PC-9 (cell line): ENCODE measurements at regions not wholly inside any gene's neighbourhood (a gene's known extent, or its start where the extent isn't known, plus 50 kb on each side); places are given as distances from the start of the nearest gene placed in this dataset.
"Not testable (repeated sequence)": the region's sequence is repeated elsewhere in the genome, so short reads cannot be mapped to it uniquely, and the experiment has no call there.

Experiments used
- EZH2 ChIP-seq: fragments of 200-600 bp; sonication (generic); IDR thresholded peaks from 2 replicates; pipeline ENCODE4 v1.8.0; 2017; ENCODE audit warnings: antibody characterized with exemption, low read depth
- TF ChIP-seq, protein P1 (sequence below): fragments of 200-600 bp; sonication (generic); conservative IDR thresholded peaks from 2 replicates; pipeline ENCODE4 v1.6.1; 2017; ENCODE audit warnings: mixed run types, antibody characterized with exemption, mild to moderate bottlenecking, moderate library complexity

DNA sequence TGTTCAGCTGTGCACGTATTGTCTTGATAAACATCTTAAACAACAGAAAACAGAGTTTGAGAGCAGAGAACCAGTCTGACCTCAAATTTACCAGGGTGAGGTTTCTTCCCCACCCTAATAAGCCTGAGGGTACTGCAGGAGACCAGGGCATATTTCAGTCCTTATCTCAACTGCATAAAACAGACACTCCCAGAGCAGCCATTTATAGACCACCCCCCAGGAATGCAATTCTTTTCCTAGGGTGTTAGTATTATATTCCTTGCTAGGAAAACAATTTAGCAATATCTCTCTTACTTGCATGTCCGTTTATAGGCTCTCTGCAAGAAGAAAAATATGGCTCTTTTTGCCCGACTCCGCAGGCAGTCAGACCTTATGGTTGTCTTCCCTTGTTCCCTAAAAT is 747.2 kb downstream of the TTLL7 start:
- TF ChIP-seq, protein P1, sequence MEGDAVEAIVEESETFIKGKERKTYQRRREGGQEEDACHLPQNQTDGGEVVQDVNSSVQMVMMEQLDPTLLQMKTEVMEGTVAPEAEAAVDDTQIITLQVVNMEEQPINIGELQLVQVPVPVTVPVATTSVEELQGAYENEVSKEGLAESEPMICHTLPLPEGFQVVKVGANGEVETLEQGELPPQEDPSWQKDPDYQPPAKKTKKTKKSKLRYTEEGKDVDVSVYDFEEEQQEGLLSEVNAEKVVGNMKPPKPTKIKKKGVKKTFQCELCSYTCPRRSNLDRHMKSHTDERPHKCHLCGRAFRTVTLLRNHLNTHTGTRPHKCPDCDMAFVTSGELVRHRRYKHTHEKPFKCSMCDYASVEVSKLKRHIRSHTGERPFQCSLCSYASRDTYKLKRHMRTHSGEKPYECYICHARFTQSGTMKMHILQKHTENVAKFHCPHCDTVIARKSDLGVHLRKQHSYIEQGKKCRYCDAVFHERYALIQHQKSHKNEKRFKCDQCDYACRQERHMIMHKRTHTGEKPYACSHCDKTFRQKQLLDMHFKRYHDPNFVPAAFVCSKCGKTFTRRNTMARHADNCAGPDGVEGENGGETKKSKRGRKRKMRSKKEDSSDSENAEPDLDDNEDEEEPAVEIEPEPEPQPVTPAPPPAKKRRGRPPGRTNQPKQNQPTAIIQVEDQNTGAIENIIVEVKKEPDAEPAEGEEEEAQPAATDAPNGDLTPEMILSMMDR, result not testable (repeated sequence)
- not testable (repeated sequence) for TF ChIP-seq EZH2
